PFSK-1 (cell line): ENCODE measurements at regions not wholly inside any gene's neighbourhood (a gene's known extent, or its start where the extent isn't known, plus 50 kb on each side); places are given as distances from the start of the nearest gene placed in this dataset.

ENCODE experiments used
- FOXP2 ChIP-seq: optimal IDR thresholded peaks from 2 replicates; pipeline ENCODE3; 2011; ENCODE audit warnings: borderline replicate concordance, control low read depth, inconsistent platforms; ENCODE audit not compliant: insufficient read depth; ENCODE audit errors: extremely low read length, extremely low read depth
- POLR2AphosphoS5 ChIP-seq: IDR thresholded peaks from 2 replicates; pipeline ENCODE4 v1.6.1; 2012; ENCODE audit warnings: low read depth, mild to moderate bottlenecking, control low read depth, low read length, moderate library complexity
- REST ChIP-seq, 2 experiments: IDR thresholded peaks; 2 replicates each; pipeline versions ENCODE4 v1.6.1 to v1.8.0; 2011 to 2012; ENCODE audit warnings: low read depth in 2 of 2, low read length in 2 of 2, control low read depth in 1 of 2, inconsistent platforms in 1 of 2, mild to moderate bottlenecking in 1 of 2, moderate library complexity in 1 of 2; ENCODE audit not compliant: insufficient read depth in 1 of 2
- SIN3A ChIP-seq: IDR thresholded peaks from 2 replicates; pipeline ENCODE4 v1.6.1; 2012; ENCODE audit warnings: mild to moderate bottlenecking, low read length, moderate library complexity, borderline replicate concordance; ENCODE audit not compliant: insufficient read depth
- TAF1 ChIP-seq: IDR thresholded peaks from 2 replicates; pipeline ENCODE4 v1.6.1; 2012; ENCODE audit warnings: low read length, control low read depth, borderline replicate concordance; ENCODE audit not compliant: insufficient read depth

- TF ChIP-seq REST (IDR thresholded peaks at IDR 0.05; ENCODE audit: insufficient read depth in 1 of 2, low read depth in 2 of 2, low read length in 2 of 2) (no peak), FOXP2 (no peak), SIN3A (no peak), POLR2AphosphoS5 (no peak), TAF1 (no peak)
Observed at GRCh38 chr10:28872587-28873165, 195.4 kb downstream of the BAMBI start.

DNA sequence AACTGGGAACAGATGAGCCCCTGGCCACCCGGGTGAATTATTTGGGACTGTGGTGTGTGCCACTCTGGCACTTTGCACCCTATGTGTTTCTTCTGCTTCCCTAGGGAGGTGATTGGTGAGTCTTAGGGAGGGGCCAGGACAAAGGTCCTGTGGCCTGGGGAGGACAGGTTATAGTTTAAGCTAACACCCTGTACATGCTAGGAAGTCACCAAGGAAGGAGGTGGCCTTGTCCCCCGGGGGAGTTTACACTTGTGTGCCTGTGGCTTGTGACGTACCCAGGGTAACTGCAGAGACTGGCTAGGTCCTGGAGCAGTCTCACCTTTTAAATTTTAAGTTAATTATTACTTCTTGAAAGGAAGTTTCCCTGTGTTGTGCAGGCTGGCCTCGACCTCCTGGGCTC is 196.2 kb downstream of the BAMBI start:
- no peak for TF ChIP-seq FOXP2

- TF ChIP-seq REST (IDR thresholded peaks at IDR 0.05; ENCODE audit: insufficient read depth in 1 of 2, low read depth in 2 of 2, low read length in 2 of 2) = no peak
- TF ChIP-seq POLR2AphosphoS5 = no peak
- no peak for TF ChIP-seq TAF1
- TF ChIP-seq FOXP2 = no peak
Observed at GRCh38 chr10:28874210-28874609, 196.9 kb downstream of the BAMBI start.

GRCh38 chr10:28875549-28876081 is 198.3 kb downstream of the BAMBI start:
- TF ChIP-seq TAF1 = no peak
- no peak for TF ChIP-seq SIN3A
- no peak for TF ChIP-seq REST (IDR thresholded peaks at IDR 0.05; ENCODE audit: insufficient read depth in 1 of 2, low read depth in 2 of 2, low read length in 2 of 2)
- no peak for TF ChIP-seq FOXP2
- TF ChIP-seq POLR2AphosphoS5 = no peak

DNA sequence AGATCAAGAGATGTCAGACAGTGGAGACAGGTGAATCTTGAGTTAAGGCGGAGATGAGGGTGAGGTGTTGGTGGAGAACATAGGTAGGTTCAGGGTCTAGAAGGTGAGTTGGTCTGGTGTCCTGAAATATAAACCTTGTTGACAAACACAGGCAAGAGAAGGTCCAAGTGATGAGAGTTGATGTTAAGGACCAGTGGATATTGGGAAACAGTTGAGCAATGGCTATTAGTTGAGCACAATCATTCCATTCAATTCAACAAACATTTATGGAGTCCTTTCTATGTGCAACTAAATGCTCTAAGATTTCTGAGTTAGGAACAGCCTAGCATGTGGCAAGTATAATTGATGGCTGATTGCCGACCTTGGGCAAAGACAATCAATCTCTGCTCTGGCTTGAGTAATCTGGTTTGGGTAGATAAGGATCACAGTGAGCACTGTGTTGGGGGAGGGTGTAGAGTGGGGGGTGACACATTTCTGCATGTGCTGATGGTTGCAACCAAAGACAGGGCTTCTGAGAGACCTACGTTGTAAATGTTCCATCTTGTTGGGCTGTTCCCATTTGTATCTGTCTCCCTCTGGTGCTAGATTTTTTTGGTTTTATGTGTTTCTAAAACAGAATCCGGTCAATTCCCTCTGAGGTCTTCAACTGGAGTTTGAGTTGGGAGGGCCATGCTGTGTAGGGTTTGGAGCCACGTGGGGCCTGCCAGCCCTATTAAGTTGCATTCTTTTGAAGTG is 201.1 kb downstream of the BAMBI start:
- TF ChIP-seq TAF1 = no peak
- TF ChIP-seq SIN3A = no peak
- TF ChIP-seq FOXP2 = no peak
- no peak for TF ChIP-seq REST (IDR thresholded peaks at IDR 0.05; ENCODE audit: insufficient read depth in 1 of 2, low read depth in 2 of 2, low read length in 2 of 2)
- TF ChIP-seq POLR2AphosphoS5 = no peak
